Neutrophil (primary cell): ENCODE measurements at regions not wholly inside any gene's neighbourhood (a gene's known extent, or its start where the extent isn't known, plus 50 kb on each side); places are given as distances from the start of the nearest gene placed in this dataset.

Source experiments
- H3K27ac ChIP-seq: fragments of 200-600 bp; sonication (generic); 2 replicates; pipeline ENCODE4 v1.5.1; 2016; ENCODE audit warnings: mild to moderate bottlenecking, moderate library complexity
- H3K27me3 ChIP-seq: fragments of 200-600 bp; sonication (generic); 2 replicates; pipeline ENCODE4 v1.6.0; 2016; ENCODE audit warnings: mild to moderate bottlenecking
- H3K36me3 ChIP-seq: fragments of 200-600 bp; sonication (generic); 2 replicates; pipeline ENCODE4 v1.5.1; 2017
- H3K4me1 ChIP-seq, 2 experiments: fragments of 200-600 bp in 1 of 2; sonication (generic) in 1 of 2; 1 replicate in 1 of 2; 2 replicates in 1 of 2; pipeline versions ENCODE4 v1.5.1 to v1.6.1; 2013 to 2016; ENCODE audit warnings: low read depth in 1 of 2, low read length in 1 of 2, mild to moderate bottlenecking in 1 of 2, moderate library complexity in 1 of 2; ENCODE audit not compliant: control insufficient read depth in 1 of 2, insufficient read depth in 1 of 2
- H3K4me3 ChIP-seq, 2 experiments: fragments of 200-600 bp in 1 of 2; sonication (generic) in 1 of 2; 1 replicate in 1 of 2; 2 replicates in 1 of 2; pipeline ENCODE4 v1.5.1; 2013 to 2016; ENCODE audit warnings: low read depth in 1 of 2, low read length in 1 of 2, mild to moderate bottlenecking in 1 of 2, moderate library complexity in 1 of 2
- H3K9me3 ChIP-seq: fragments of 200-600 bp; sonication (generic); 2 replicates; pipeline ENCODE4 v1.5.1; 2016
- TF ChIP-seq, protein P1 (sequence below): fragments of 200-600 bp; sonication (generic); IDR thresholded peaks from 2 replicates; pipeline ENCODE4 v1.5.1; 2016; ENCODE audit warnings: antibody characterized with exemption

DNA sequence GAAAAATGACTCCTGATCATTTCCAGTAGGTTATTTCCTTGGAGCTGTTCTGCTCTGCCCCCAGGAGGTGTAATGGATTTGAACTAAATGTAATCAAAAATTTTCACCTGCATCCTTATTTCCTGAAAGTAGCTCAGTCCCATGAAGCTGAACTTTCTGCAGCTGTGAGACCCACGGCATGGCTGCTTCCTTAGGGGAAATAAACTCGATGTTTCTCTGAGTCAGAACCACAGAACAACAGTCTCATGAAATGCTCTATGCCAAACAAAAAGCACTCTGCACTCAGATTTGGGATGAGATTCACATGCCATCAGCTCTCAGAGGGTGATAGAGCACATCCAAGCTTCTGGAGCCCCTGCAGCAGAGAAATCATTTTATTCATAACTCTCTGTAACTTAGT lies 224.1 kb upstream of the PLEKHG7 start:
- H3K36me3 ChIP-seq: no peaks in the 10 kb centered on the region
- H3K27ac ChIP-seq: no peak overlapping the region
- no peaks in the 10 kb centered on the region for H3K9me3 ChIP-seq
- TF ChIP-seq, protein P1, sequence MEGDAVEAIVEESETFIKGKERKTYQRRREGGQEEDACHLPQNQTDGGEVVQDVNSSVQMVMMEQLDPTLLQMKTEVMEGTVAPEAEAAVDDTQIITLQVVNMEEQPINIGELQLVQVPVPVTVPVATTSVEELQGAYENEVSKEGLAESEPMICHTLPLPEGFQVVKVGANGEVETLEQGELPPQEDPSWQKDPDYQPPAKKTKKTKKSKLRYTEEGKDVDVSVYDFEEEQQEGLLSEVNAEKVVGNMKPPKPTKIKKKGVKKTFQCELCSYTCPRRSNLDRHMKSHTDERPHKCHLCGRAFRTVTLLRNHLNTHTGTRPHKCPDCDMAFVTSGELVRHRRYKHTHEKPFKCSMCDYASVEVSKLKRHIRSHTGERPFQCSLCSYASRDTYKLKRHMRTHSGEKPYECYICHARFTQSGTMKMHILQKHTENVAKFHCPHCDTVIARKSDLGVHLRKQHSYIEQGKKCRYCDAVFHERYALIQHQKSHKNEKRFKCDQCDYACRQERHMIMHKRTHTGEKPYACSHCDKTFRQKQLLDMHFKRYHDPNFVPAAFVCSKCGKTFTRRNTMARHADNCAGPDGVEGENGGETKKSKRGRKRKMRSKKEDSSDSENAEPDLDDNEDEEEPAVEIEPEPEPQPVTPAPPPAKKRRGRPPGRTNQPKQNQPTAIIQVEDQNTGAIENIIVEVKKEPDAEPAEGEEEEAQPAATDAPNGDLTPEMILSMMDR: no peak
- no peaks in the 10 kb centered on the region for H3K27me3 ChIP-seq
- no peak overlapping the region for H3K4me3 ChIP-seq
- H3K4me1 ChIP-seq: no peaks in the 10 kb centered on the region

DNA sequence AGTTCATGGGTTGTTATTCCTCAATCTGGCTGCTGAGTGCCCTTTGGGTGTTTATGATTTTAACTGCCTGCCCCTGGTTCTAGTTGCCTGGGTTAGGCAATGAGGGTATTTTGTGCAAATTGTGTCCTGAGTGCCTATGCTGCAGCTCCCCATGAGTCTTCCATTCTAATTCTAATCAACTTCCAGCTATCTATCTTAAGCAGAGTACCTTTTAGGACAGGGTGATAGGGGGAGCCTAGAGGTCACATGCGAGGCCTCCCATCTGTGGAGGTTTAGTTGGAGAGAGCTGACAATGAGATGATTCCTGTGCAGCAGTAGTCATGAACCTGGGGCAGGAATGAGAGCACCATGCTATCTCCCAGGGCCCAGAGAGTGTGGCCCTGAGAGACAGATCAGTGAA lies 225.9 kb upstream of the PLEKHG7 start:
- H3K4me3 ChIP-seq: no peak overlapping the region
- H3K9me3 ChIP-seq: no peaks in the 10 kb centered on the region
- H3K27ac ChIP-seq: no peak overlapping the region
- TF ChIP-seq, protein P1: no peak
- no peaks in the 10 kb centered on the region for H3K4me1 ChIP-seq
- no peaks in the 10 kb centered on the region for H3K27me3 ChIP-seq
- H3K36me3 ChIP-seq: no peaks in the 10 kb centered on the region

DNA sequence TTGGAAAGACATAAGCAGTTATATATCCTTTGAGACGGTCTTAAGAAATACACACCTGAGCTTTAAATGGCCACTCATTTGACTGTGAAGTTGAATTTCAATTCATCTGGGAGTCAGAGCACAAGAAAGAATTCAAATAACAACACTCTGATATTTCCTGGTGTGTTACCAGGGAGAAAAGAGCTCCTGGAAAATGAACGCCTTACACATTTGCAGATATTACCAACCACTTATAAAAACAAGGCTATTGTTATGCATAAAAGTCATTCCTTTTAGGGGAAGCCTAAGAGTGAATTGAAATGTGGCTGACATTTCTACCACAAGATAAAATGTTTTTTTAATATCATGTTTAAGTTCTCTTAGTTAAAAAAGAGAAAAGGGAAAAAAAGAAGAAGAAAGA lies 229.2 kb upstream of the PLEKHG7 start:
- Histone ChIP-seq H3K36me3 (no peaks in the 10 kb centered on the region), H3K9me3 (no peaks in the 10 kb centered on the region), H3K27ac (no peak overlapping the region), H3K4me3 (no peak overlapping the region), H3K27me3 (no peaks in the 10 kb centered on the region), H3K4me1 (no peaks in the 10 kb centered on the region)
- TF ChIP-seq, protein P1: no peak

DNA sequence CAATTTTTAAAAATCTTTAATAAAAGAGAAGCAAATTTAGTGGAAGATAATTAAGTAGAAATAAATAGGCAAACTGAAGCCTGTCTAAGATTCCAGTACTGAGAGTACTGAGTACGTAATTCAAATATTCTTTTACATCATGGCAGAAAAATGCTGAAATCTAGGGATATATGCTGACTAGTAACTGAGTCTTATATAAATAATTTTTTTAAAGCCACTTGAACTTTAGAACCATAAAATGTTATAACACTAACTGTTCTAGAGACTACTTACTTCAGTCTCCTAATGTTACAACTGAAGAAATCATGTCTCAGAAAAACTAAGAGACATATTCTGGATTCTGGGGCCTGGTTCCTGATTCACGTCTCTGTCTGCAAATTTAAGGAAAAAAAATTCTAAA lies 230.6 kb upstream of the PLEKHG7 start:
- no peak overlapping the region for H3K4me3 ChIP-seq
- no peaks in the 10 kb centered on the region for H3K27me3 ChIP-seq
- H3K4me1 ChIP-seq: no peaks in the 10 kb centered on the region
- H3K36me3 ChIP-seq: no peaks in the 10 kb centered on the region
- no peaks in the 10 kb centered on the region for H3K9me3 ChIP-seq
- TF ChIP-seq, protein P1: no peak
- H3K27ac ChIP-seq: no peak overlapping the region

DNA sequence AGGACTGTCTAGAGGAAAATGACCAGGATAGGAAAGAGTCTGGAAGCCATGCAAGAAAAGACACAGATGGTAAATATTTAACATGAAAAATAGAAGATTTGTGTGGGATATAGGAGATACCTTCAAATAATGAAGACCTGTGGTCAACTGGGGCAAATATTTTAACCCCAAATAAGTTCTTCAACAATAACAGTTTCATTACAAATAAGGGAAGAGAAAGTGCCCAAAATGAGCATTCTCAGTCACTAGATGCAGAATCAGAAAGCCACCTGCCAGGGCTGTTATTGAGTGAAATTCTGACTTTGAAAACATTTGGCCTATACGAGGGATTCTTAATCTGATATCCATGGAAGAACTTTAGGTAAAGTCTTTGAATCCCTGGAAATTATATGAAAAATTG lies 231.2 kb upstream of the PLEKHG7 start:
- no peak overlapping the region for H3K4me3 ChIP-seq
- H3K36me3 ChIP-seq: no peaks in the 10 kb centered on the region
- H3K27me3 ChIP-seq: no peaks in the 10 kb centered on the region
- H3K4me1 ChIP-seq: no peaks in the 10 kb centered on the region
- no peak overlapping the region for H3K27ac ChIP-seq
- TF ChIP-seq, protein P1: no peak
- no peaks in the 10 kb centered on the region for H3K9me3 ChIP-seq

DNA sequence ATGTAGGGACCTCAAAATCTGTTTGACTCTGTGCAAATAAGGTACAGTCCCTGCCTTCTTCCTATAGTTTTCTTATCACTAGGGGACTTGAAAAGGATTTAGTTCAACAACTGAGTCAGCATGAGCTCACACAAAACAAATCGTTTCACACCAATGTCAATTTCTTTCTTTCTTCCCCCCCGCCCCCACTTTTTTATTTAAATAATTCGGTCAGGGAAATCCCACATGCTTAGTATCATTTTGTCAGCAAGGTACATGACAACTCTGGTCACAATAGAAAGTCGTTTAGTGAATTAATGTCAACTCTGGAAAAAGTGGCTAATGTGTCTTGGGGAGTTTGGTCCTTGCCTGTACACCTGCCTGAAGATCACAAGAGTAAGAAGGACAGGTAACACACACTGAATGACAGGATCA lies 232.2 kb upstream of the PLEKHG7 start:
- TF ChIP-seq, protein P1: no peak
- Histone ChIP-seq H3K4me3 (no peak overlapping the region), H3K36me3 (no peaks in the 10 kb centered on the region), H3K27me3 (no peaks in the 10 kb centered on the region), H3K9me3 (no peaks in the 10 kb centered on the region), H3K27ac (no peak overlapping the region), H3K4me1 (no peaks in the 10 kb centered on the region)
